GM12892 (cell line): ENCODE measurements at regions not wholly inside any gene's neighbourhood (a gene's known extent, or its start where the extent isn't known, plus 50 kb on each side); places are given as distances from the start of the nearest gene placed in this dataset.

Source experiments
- POLR2A ChIP-seq: IDR thresholded peaks from 2 replicates; pipeline ENCODE4 v1.6.1; 2011; ENCODE audit warnings: low read depth, low read length, control low read depth
- TAF1 ChIP-seq: IDR thresholded peaks from 2 replicates; pipeline ENCODE4 v1.6.1; 2011; ENCODE audit warnings: low read depth, mild to moderate bottlenecking, control low read depth, low read length, borderline replicate concordance

DNA sequence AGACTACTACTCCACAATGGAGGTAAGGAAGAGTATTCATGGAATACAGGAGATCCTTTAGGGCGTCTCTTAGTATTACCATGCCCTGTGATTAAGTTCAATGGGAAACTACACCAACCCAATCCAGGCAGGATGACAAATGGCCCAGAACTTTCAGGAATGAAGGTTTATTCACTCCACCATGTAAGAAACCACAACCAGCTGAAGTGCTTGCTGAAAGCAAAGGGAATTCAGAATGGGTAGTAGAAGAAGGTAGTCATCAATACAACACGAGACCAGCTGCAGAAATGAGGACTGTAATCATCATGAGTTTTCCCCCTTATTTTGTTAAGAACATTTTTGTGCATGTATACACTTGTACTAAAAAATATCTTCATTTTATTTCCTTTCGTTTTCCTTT is 76.6 kb downstream of the GPR37 start:
- no peak for TF ChIP-seq POLR2A
- no peak for TF ChIP-seq TAF1
